ENCODE measurements at regions not wholly inside any gene's neighbourhood (a gene's known extent, or its start where the extent isn't known, plus 50 kb on each side); places are given as distances from the start of the nearest gene placed in this dataset.
"Not testable (repeated sequence)": the region's sequence is repeated elsewhere in the genome, so short reads cannot be mapped to it uniquely, and the experiment has no call there.

DNA sequence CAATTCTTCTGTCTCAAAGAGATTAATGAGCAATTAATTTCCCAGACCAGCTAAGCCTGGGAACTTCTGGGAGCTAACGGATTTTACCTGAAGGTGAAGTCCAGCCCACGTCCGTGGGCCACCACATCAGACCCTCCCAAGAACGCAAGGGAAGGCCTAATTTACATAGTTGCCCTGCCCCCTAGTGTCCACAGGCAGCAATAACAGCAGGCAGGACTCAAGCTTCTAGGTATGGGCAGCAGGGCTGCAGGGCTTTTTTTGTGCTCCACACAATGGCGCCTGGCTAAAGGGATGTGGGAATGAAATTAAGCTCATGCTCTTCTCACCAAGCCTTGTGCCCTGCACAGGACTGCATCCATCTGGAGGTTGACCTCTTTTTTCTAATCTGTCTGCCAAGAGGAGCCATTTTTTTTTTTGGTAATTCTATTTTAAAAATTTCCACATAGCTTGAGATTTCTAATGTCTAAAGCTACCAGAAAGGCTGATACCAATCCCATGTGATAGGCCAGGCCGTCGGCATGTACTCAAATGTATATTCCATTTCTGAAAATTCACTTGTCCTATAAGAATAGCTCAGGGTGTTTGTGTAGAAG lies 111.9 kb upstream of the TMEM164 start:
- H3K4me1 ChIP-seq (ENCODE audit: control insufficient read depth, insufficient read depth, low read length): no peaks in the 10 kb centered on the region
- H3K36me3 ChIP-seq (ENCODE audit: control insufficient read depth, insufficient read depth, low read length): no peaks in the 10 kb centered on the region
- TF ChIP-seq, protein P1, sequence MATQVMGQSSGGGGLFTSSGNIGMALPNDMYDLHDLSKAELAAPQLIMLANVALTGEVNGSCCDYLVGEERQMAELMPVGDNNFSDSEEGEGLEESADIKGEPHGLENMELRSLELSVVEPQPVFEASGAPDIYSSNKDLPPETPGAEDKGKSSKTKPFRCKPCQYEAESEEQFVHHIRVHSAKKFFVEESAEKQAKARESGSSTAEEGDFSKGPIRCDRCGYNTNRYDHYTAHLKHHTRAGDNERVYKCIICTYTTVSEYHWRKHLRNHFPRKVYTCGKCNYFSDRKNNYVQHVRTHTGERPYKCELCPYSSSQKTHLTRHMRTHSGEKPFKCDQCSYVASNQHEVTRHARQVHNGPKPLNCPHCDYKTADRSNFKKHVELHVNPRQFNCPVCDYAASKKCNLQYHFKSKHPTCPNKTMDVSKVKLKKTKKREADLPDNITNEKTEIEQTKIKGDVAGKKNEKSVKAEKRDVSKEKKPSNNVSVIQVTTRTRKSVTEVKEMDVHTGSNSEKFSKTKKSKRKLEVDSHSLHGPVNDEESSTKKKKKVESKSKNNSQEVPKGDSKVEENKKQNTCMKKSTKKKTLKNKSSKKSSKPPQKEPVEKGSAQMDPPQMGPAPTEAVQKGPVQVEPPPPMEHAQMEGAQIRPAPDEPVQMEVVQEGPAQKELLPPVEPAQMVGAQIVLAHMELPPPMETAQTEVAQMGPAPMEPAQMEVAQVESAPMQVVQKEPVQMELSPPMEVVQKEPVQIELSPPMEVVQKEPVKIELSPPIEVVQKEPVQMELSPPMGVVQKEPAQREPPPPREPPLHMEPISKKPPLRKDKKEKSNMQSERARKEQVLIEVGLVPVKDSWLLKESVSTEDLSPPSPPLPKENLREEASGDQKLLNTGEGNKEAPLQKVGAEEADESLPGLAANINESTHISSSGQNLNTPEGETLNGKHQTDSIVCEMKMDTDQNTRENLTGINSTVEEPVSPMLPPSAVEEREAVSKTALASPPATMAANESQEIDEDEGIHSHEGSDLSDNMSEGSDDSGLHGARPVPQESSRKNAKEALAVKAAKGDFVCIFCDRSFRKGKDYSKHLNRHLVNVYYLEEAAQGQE (IDR thresholded peaks at IDR 0.05; ENCODE audit: insufficient read depth in 1 of 2, low read depth in 2 of 2, low read length in 1 of 2): no peak
- TF ChIP-seq TCF7L2 (IDR thresholded peaks at IDR 0.05; ENCODE audit: low read depth, low read length) (no peak), POLR2AphosphoS5 (IDR thresholded peaks at IDR 0.05; ENCODE audit: low read depth, low read length) (no peak), SIN3A (IDR thresholded peaks at IDR 0.05; ENCODE audit: borderline replicate concordance, insufficient read depth, low read depth, low read length) (no peak)
- TF ChIP-seq, protein P2, sequence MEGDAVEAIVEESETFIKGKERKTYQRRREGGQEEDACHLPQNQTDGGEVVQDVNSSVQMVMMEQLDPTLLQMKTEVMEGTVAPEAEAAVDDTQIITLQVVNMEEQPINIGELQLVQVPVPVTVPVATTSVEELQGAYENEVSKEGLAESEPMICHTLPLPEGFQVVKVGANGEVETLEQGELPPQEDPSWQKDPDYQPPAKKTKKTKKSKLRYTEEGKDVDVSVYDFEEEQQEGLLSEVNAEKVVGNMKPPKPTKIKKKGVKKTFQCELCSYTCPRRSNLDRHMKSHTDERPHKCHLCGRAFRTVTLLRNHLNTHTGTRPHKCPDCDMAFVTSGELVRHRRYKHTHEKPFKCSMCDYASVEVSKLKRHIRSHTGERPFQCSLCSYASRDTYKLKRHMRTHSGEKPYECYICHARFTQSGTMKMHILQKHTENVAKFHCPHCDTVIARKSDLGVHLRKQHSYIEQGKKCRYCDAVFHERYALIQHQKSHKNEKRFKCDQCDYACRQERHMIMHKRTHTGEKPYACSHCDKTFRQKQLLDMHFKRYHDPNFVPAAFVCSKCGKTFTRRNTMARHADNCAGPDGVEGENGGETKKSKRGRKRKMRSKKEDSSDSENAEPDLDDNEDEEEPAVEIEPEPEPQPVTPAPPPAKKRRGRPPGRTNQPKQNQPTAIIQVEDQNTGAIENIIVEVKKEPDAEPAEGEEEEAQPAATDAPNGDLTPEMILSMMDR (IDR thresholded peaks at IDR 0.05): peak; percentile 88
- in situ Hi-C loops (cut with HindIII; ENCODE audit: low pct_unique_long_range_greater_than_20kb, low sequenced_read_pairs) (no loop called here), intact Hi-C loops (cut with micrococcal nuclease; ENCODE audit: unreplicated experiment) (loop anchor here (2.0 kb wide), 1 partner anchor 404 kb away; no protein-coding TSS in a partner anchor)
- DNase-seq (ENCODE audit: low read depth, low spot score) (peak; percentile 47), ATAC-seq (peak; percentile 86)
- no peaks in the 10 kb centered on the region; the same call in 1 of the 2 replicates for H3K27me3 ChIP-seq (ENCODE audit: control insufficient read depth, insufficient read depth, low read length)
- no peak overlapping the region for H3K4me3 ChIP-seq (ENCODE audit: low read depth in 2 of 2, low read length in 2 of 2)
- H3K27ac ChIP-seq (ENCODE audit: low read length): no peak overlapping the region
- ChIA-PET POLR2A (interaction anchor here (0.6 kb wide), 1 partner anchor 1725 kb away, joined by 4 read pairs; no protein-coding TSS in a partner anchor), CTCF (interaction anchor here (0.6 to 1.6 kb wide), 12 partner anchors 14 to 1738 kb away, joined by 3 to 17 read pairs (median 3); no protein-coding TSS in a partner anchor)
- no TSS peak for BruUV-seq (replicated peaks)
- no peaks in the 10 kb centered on the region for H3K9me3 ChIP-seq (ENCODE audit: control insufficient read depth, insufficient read depth, low read depth, low read length)

DNA sequence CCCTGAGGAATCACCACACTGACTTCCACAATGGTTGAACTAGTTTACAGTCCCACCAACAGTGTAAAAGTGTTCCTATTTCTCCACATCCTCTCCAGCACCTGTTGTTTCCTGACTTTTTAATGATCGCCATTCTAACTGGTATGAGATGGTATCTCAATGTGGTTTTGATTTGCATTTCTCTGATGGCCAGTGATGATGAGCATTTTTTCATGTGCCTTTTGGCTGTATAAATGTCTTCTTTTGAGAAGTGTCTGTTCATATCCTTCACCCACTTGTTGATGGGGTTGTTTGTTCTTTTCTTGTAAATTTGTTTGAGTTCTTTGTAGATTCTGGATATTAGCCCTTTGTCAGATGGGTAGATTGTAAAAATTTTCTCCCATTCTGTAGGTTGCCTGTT lies 106.9 kb upstream of the TMEM164 start:
- in situ Hi-C loops (cut with HindIII; ENCODE audit: low pct_unique_long_range_greater_than_20kb, low sequenced_read_pairs); H3K9me3 ChIP-seq (ENCODE audit: control insufficient read depth, insufficient read depth, low read depth, low read length); CTCF ChIA-PET; H3K27me3 ChIP-seq (ENCODE audit: control insufficient read depth, insufficient read depth, low read length); POLR2A ChIA-PET; BruUV-seq (replicated peaks); DNase-seq (ENCODE audit: low read depth, low spot score); H3K36me3 ChIP-seq (ENCODE audit: control insufficient read depth, insufficient read depth, low read length); H3K4me3 ChIP-seq (ENCODE audit: low read depth in 2 of 2, low read length in 2 of 2); H3K27ac ChIP-seq (ENCODE audit: low read length); intact Hi-C loops (cut with micrococcal nuclease; ENCODE audit: unreplicated experiment); H3K4me1 ChIP-seq (ENCODE audit: control insufficient read depth, insufficient read depth, low read length); ATAC-seq: not testable (repeated sequence)

DNA sequence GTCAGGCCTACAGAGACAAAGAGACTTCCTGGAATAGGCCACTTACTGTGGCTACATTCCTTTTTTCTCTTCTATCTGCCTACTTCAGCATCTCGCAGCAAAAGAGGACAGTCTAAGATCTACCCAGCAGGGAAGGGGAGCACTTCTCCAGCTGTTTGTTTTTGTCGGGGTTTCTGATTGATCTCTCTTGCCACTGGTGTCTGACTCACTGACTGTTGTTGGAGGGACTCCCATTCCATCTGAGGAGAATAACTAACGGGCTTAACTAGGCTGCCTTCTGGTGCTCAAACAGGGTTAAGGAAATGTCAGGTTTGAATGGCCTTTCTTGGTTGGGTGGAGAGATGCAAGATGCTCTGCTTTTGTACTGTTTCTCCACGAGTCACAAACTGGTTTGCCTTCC lies 100.2 kb upstream of the TMEM164 start:
- POLR2A ChIA-PET: no interaction called here
- H3K27ac ChIP-seq (ENCODE audit: low read length): no peak overlapping the region

More for the DNA sequence above, 100.2 kb upstream of the TMEM164 start:
- no TSS peak for BruUV-seq (replicated peaks)
- TF ChIP-seq TCF7L2 (IDR thresholded peaks at IDR 0.05; ENCODE audit: low read depth, low read length) (no peak), POLR2AphosphoS5 (IDR thresholded peaks at IDR 0.05; ENCODE audit: low read depth, low read length) (no peak), SIN3A (IDR thresholded peaks at IDR 0.05; ENCODE audit: borderline replicate concordance, insufficient read depth, low read depth, low read length) (no peak)
- TF ChIP-seq, protein P2 (IDR thresholded peaks at IDR 0.05): no peak
- TF ChIP-seq, protein P1 (IDR thresholded peaks at IDR 0.05; ENCODE audit: insufficient read depth in 1 of 2, low read depth in 2 of 2, low read length in 1 of 2): no peak
- intact Hi-C loops (cut with micrococcal nuclease; ENCODE audit: unreplicated experiment): no loop called here
- no peaks in the 10 kb centered on the region for H3K36me3 ChIP-seq (ENCODE audit: control insufficient read depth, insufficient read depth, low read length)
- ATAC-seq (no peak), DNase-seq (ENCODE audit: low read depth, low spot score) (no peak)
- in situ Hi-C loops (cut with HindIII; ENCODE audit: low pct_unique_long_range_greater_than_20kb, low sequenced_read_pairs): no loop called here
- H3K27me3 ChIP-seq (ENCODE audit: control insufficient read depth, insufficient read depth, low read length): peaks cover 5% of the 10 kb centered on the region; the same call in 1 of the 2 replicates
- CTCF ChIA-PET: interaction anchor here (0.5 to 0.6 kb wide), 2 partner anchors 22 to 101 kb away, joined by 4 to 11 read pairs; no protein-coding TSS in a partner anchor
- H3K4me3 ChIP-seq (ENCODE audit: low read depth in 2 of 2, low read length in 2 of 2): no peak overlapping the region
- H3K4me1 ChIP-seq (ENCODE audit: control insufficient read depth, insufficient read depth, low read length): no peaks in the 10 kb centered on the region
- H3K9me3 ChIP-seq (ENCODE audit: control insufficient read depth, insufficient read depth, low read depth, low read length): no peaks in the 10 kb centered on the region

Data from Panc1 (cell line).